ENCODE measurements at regions not wholly inside any gene's neighbourhood (a gene's known extent, or its start where the extent isn't known, plus 50 kb on each side); places are given as distances from the start of the nearest gene placed in this dataset.

DNA sequence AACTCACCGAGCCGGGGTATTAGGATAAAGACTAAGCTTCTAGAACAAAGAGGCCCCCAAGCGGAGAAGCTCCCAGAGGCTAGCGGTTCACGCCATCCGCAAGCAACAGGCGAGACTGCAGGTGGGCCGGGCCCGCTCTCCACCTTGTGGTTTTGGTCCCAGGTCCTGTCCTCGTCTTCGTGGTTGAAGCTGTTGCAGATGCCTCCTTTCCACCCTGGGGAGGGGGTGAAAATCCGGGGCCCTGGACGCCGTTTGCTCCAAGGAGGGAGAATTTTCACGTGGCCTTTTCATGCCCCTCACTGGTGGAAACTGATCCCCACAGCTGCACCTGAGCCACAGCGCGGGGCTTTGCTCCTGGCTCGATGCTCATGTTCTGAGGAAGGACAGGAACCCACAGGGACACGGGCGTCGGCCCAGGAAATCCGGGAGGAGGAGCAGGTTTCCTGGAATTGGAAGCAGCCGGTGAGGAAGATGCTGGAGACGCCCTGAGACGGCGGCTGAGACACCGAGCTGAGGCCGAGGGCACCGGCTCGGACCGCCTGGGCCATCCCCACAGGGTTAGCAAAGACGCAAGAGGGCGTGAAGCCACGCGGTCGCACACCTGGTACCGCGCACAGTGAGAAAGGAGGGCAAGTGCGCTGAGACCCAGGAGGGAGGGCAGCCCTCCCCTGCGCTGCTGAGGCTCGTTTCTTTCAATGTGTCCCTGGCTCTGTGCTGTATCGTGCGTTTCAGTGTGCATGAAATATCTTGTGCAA is 54.7 kb upstream of the SALL3 start:
- TF ChIP-seq, protein P1, sequence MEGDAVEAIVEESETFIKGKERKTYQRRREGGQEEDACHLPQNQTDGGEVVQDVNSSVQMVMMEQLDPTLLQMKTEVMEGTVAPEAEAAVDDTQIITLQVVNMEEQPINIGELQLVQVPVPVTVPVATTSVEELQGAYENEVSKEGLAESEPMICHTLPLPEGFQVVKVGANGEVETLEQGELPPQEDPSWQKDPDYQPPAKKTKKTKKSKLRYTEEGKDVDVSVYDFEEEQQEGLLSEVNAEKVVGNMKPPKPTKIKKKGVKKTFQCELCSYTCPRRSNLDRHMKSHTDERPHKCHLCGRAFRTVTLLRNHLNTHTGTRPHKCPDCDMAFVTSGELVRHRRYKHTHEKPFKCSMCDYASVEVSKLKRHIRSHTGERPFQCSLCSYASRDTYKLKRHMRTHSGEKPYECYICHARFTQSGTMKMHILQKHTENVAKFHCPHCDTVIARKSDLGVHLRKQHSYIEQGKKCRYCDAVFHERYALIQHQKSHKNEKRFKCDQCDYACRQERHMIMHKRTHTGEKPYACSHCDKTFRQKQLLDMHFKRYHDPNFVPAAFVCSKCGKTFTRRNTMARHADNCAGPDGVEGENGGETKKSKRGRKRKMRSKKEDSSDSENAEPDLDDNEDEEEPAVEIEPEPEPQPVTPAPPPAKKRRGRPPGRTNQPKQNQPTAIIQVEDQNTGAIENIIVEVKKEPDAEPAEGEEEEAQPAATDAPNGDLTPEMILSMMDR (IDR thresholded peaks at IDR 0.05; ENCODE audit: poor library complexity, severe bottlenecking): no peak
- TF ChIP-seq SMC3 (conservative IDR thresholded peaks at IDR 0.05; ENCODE audit: poor library complexity) (no peak), RAD21 (conservative IDR thresholded peaks at IDR 0.05) (no peak), EP300 (conservative IDR thresholded peaks at IDR 0.05; ENCODE audit: poor library complexity, severe bottlenecking) (no peak), EZH2 (IDR thresholded peaks at IDR 0.05; ENCODE audit: borderline replicate concordance, insufficient read depth, low read length, poor library complexity, severe bottlenecking) (no peak)
